ENCODE measurements at regions not wholly inside any gene's neighbourhood (a gene's known extent, or its start where the extent isn't known, plus 50 kb on each side); places are given as distances from the start of the nearest gene placed in this dataset.

GRCh38 chr12:114598111-114598510, 85.9 kb downstream of the TBX3 start:
- TF ChIP-seq HDAC6 (IDR thresholded peaks at IDR 0.05; ENCODE audit: low read depth, low read length) (no peak), SMAD1 (IDR thresholded peaks at IDR 0.05; ENCODE audit: low read depth, low read length, partially characterized antibody) (no peak), BCL6 (CRISPR knock-in tag; IDR thresholded peaks at IDR 0.05) (no peak), REST (IDR thresholded peaks at IDR 0.05; ENCODE audit: borderline replicate concordance) (no peak), REST (CRISPR knock-in tag; IDR thresholded peaks at IDR 0.05; ENCODE audit: low read depth) (no peak), EZH2 (IDR thresholded peaks at IDR 0.05; ENCODE audit: borderline replicate concordance, low read depth, low read length) (no peak), CTCF (IDR thresholded peaks at IDR 0.05 in 2 of 3, conservative IDR thresholded peaks at IDR 0.05 in 1 of 3; ENCODE audit: insufficient read depth in 2 of 3, low read depth in 1 of 3, low read length in 3 of 3) (no peak), EGR1 (conservative IDR thresholded peaks at IDR 0.05) (no peak), CHD4 (IDR thresholded peaks at IDR 0.05; ENCODE audit: insufficient read depth, insufficient replicate concordance, low read depth, low read length, poor library complexity, severe bottlenecking) (no peak), ELK1 (CRISPR knock-in tag; IDR thresholded peaks at IDR 0.05) (no peak), SMARCA4 (IDR thresholded peaks at IDR 0.05) (no peak), PYGO2 (tag; IDR thresholded peaks at IDR 0.05) (no peak), ZNF644 (tag; IDR thresholded peaks at IDR 0.05; ENCODE audit: low read depth) (no peak), POLR2A (conservative IDR thresholded peaks at IDR 0.05) (no peak)

Data from K562 (cell line).